Embryonic facial prominence (tissue), 1 donor: ENCODE measurements at regions not wholly inside any gene's neighbourhood (a gene's known extent, or its start where the extent isn't known, plus 50 kb on each side); places are given as distances from the start of the nearest gene placed in this dataset.

Source experiments
- DNase-seq: peaks from one replicate; pipeline ENCODE4 v3.0.0-alpha.2; 2016; ENCODE audit errors: extremely low spot score

GRCh38 chr6:105991561-105992314, 94.4 kb upstream of the PRDM1 start:
- DNase-seq, result no peak

- DNase-seq, result no peak
Observed at GRCh38 chr6:105990151-105990550, 96.0 kb upstream of the PRDM1 start.

- no peak for DNase-seq
Observed at GRCh38 chr6:105988812-105989577, 97.1 kb upstream of the PRDM1 start.

DNA sequence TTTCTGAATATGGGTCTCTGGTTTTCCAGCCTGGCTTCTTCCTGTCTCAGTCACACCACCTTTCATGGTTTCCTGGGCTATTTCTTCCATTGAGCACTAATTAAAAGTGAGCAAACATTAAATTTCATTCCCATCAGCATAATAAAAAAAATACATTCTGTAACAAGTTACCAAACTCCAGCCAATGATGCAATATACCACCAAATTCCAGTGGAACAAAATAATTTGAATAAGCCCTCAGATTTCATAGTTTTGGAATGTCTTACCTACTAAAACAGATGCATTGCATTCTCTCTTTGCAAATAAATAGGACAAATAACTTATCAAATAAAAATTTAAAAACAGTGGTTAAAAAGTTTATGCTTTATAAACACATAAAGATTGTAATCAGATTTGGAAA, 97.8 kb upstream of the PRDM1 start:
- DNase-seq, result no peak

- no peak for DNase-seq
Observed at GRCh38 chr6:105987516-105987915, 98.6 kb upstream of the PRDM1 start.

DNA sequence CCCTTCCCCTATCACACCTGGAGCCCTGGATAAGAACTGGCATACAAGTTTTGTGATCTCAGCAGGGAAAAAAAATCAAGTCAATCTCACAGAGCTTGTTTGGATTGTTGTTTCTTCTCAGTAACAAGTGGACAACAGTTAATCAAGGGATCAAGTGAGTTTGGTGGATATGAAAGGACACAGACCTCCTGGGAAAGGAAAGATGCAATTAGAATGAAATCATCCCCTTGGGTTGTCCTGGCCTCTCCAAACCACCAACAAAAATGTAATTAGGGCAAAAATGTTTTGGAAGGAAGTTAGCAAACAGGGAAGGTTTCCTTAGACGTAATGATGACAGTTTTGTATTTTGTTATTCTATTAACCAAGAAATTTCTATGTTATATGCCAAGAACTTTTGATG, 99.1 kb upstream of the PRDM1 start:
- DNase-seq, result no peak

DNA sequence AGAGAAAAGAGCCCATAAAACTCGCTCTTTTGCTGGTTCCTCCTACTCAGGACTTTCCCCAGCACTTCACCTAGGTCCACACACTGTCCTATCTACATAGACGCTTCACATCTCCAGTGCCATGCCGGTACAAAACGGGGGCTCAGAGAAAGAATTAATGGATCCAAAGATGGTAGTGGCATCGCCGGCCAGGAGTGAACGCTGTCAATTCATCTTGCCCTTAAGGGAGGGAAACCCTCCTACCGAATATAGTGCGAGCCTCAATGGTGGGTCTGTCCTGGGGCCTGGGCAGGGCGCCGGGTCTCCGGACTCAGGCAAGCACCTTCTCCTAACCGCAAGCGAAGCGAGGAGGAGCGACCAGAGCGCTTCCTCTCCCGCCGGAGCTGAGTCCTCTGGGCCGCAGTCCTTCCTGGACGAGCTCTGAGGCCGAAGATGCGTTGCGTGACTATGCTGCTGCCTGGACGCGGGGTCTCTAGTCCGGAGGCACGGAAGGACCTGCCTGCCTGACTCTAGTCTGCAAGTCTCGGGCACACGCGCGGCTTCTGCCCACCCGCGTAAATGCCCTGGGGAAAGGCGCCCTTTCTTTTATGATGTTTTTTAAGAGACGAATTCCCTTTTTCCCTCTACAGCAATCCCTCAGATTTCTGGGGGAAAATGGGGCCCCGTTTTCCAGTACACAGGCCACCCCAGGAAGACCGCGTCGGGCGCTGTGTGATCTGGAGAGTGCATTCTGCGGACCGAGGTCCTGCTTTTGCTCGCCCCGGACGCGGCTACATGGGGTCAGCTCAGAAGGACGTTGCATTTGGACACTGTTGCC, 100.1 kb upstream of the PRDM1 start:
- DNase-seq, result no peak

GRCh38 chr6:105985098-105985815, 100.9 kb upstream of the PRDM1 start:
- DNase-seq, result no peak

GRCh38 chr6:105983763-105984162, 102.4 kb upstream of the PRDM1 start:
- no peak for DNase-seq

- no peak for DNase-seq
Observed at GRCh38 chr6:105982761-105983540, 103.2 kb upstream of the PRDM1 start.

- DNase-seq, result no peak
Observed at GRCh38 chr6:105981888-105982358, 104.2 kb upstream of the PRDM1 start.

DNA sequence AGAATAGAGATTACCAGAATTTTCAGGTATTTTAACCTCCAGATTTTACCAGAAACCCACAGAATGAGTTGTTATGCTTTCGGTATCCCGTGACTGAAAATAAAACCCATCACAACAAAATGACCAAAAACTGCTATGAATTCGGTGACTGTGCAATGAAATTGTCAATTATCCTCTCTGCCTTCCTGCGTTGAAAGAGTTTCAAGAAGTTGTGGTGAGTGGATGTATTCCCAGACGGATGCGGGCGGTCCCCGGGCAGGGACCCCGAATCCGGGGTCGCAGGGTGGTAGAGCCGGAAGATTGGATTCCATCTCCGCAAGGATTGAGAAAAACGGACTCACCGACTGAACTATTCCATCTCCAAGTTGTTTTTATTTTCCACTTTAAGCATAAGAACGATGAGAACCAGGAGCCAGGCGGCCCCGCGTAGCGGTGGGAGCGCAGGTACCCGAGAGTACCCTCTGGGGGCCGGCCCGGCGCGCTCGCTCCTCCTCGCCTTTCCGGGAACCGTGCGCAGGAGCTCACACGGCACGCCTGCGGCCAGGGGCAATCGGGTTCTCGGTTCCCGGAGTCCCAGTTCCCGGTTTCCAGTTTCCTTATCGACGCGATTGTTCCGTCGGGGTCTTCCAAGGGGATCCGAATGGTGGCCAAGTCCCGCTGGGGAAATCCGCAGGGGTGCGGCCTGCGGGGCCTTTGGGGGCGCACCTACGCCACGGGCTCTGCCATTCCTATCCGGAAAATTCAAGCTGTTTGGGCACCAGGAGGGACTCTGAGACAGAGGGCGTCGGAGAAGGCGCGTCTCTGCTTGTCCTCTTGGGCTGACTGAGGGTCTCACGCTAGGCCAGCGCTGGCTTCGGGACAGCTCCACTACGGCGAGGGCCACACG, 104.9 kb upstream of the PRDM1 start:
- no peak for DNase-seq

GRCh38 chr6:105978974-105979373, 107.2 kb upstream of the PRDM1 start:
- DNase-seq, result no peak

GRCh38 chr6:105977934-105978504, 108.1 kb upstream of the PRDM1 start:
- no peak for DNase-seq

- DNase-seq, result no peak
Observed at GRCh38 chr6:105974986-105975385, 111.2 kb upstream of the PRDM1 start.

- DNase-seq, result no peak
Observed at GRCh38 chr6:105972440-105972839, 113.7 kb upstream of the PRDM1 start.

GRCh38 chr6:105968603-105969333, 117.4 kb upstream of the PRDM1 start:
- DNase-seq, result no peak

DNA sequence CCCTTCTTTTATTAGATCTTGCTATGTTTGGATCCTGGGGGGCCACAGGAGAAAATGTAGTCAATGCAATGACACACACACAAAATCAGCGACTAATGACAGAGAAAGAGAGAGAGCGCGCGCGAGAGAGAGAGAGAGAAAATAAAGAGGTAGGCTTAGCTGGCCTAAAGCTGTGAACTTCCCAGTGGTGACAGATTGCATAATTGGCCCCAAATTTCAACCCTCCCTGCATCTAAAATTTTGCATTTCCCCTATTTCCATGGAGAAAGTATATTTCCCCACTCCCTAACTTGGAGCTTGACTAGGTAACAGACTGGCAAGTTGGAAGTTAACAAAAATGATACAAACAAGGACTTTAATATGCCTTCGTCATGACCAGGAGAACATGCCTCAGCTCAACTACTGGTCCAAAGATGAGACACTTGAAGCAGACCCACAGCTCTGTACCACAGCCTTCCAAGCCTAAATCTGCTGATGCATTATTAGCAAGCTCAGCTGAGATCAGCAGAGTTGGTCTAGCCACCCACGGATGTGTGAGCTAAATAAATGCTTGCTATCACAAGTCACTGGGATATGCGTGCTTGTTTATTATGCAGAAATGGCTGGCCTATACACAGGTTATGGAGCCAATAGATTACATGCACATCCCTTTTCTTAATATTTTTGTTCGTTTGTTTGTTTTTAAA, 118.1 kb upstream of the PRDM1 start:
- no peak for DNase-seq
